ENCODE measurements at regions not wholly inside any gene's neighbourhood (a gene's known extent, or its start where the extent isn't known, plus 50 kb on each side); places are given as distances from the start of the nearest gene placed in this dataset.

- TF ChIP-seq CTCF (IDR thresholded peaks at IDR 0.05) (no peak), POLR2A (IDR thresholded peaks at IDR 0.05) (no peak)
These were observed 1145.2 kb downstream of the AACS start for GRCh38 chr12:126210448-126210847.

All from stomach (tissue), 4 donors.